ENCODE measurements at regions not wholly inside any gene's neighbourhood (a gene's known extent, or its start where the extent isn't known, plus 50 kb on each side); places are given as distances from the start of the nearest gene placed in this dataset.

GRCh38 chr2:7937082-7937481, 744.8 kb upstream of the ID2 start:
- TF ChIP-seq SUZ12 (IDR thresholded peaks at IDR 0.05; ENCODE audit: extremely low read depth, insufficient read depth, insufficient read length) (no peak), ZNF274 (IDR thresholded peaks at IDR 0.05; ENCODE audit: low read depth, low read length) (no peak)

All from NT2/D1 (cell line).